Fibroblast of skin of back (primary cell): ENCODE measurements at regions not wholly inside any gene's neighbourhood (a gene's known extent, or its start where the extent isn't known, plus 50 kb on each side); places are given as distances from the start of the nearest gene placed in this dataset.

Experiments
- DNase-seq: peaks from one replicate; pipeline ENCODE4 v3.0.0-alpha.2; 2013

DNA sequence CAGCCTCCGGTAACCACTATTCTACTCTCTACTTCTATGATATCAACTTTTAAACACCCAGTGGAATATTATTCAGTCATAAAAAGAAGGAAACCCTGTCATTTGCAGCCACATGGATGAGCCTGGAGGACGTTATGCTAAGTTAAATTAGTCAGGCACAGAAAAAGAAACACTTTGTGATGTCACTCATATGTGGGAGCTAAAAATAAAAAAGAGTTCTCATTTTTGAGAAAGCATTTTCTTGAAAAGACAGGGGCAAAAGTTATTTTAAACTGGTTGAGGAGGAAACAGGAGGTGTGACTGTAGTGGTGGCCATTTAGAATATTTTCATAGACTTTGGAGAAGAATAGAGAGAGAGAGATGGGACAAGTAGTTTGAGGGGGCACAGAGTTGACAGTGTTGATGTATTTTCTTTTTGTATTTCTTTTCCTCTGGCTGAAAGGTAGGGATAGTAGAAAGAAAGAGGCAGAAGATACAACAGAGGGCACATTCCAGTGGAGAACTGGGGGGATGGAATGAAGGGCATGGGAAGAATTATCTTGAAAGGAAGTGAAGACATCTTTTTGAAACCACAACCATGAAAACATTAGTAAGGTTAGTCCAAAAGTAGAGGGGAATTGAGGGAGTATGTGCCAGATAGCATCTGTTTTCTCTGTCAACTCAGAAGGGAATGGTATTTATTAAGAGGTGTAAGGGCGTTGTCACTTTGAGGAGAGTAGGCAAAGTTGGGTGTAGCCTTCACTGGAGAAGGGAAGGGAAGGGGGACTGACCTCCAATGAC, 181.3 kb upstream of the GMDS start:
- DNase-seq = peak; percentile 91

GRCh38 chr6:2416128-2416712, 170.8 kb upstream of the GMDS start:
- DNase-seq = no peak

GRCh38 chr6:2414885-2415547, 169.6 kb upstream of the GMDS start:
- no peak for DNase-seq

DNA sequence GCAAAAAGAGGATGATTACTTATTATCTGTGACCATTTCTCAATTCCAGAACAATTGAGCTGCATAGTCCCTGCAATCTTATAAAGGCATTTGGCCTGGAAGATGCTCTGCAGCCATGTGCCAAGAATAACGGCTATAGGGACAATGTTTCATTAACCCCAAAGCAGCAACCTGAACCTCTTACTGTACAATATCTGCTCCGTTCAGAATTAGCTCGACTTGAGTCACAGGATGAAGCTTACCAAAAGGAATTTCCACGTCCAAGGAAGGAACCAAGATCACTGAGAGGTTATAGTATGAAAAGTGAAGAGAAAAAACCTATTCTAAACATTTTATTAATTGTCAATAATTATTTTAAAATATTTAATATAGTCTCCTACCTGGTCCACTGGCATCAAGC, 167.3 kb upstream of the GMDS start:
- DNase-seq = peak; percentile 87

DNA sequence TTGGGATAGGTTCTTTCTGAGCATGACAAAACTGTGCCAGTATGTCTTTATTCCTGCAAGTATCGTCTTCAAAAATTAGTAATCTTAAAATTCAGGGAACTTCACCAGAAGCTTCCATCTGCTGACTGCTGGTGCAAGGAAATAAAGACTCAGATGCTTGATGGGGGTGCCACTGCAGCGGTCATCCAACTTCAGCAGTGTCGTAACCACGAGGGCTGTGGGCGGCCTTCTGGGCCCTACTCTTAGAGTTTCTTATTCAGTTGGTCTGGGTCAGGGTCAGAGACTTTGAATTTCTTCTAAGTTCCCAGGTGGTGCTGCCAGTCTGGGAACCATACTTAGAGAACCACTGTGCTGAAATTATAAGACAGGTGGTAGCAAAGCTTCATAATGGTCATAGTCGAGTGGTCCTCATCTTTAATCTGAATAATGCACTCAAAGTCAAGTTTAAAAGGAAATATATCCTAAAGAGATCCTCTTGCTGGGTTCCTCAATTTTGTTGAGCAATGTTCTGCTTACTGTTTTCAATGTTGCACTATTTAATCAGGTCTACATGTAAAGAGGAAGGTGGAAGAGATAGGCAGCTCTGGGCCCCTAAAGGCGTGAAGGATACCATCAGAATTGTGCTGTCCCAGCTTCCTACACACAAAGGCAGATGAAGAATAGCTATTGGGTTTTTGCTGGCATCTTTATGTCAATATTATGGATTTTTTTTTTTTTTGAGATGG, 165.4 kb upstream of the GMDS start:
- no peak for DNase-seq

GRCh38 chr6:2407525-2407924, 162.1 kb upstream of the GMDS start:
- no peak for DNase-seq

DNA sequence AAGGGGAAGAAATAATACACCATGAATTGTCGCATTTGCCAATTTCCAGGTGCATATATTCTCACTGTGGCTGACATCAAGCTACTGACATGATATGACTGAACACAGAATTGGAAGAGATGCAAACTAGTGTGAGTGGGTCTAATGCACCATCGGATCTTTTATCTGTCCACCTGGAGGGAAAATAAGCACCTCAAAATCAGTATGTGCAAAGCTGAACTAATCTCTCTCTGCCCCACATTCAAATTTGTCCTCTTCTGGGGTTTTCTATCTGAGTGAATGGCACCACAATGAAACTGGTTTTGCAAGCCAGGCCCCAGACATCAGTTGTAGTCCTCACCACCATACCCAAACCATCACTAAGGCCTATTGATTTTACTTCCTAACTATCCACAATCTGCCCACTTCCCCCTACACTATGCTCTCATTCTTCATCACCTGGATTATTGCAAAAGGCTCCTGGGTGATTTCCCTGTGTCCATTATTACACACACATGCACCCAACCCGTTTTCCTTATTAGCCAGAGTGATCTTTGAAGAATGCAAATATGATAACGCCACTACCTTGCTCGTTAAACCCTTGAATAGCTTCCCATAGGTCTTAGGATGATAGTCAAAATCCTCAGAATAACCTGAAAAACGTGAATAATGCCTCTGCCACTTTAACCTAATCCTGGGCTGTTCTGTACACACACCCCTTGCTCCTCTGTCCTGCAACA, 159.0 kb upstream of the GMDS start:
- DNase-seq = no peak

GRCh38 chr6:2403546-2403945, 158.1 kb upstream of the GMDS start:
- DNase-seq = no peak

DNA sequence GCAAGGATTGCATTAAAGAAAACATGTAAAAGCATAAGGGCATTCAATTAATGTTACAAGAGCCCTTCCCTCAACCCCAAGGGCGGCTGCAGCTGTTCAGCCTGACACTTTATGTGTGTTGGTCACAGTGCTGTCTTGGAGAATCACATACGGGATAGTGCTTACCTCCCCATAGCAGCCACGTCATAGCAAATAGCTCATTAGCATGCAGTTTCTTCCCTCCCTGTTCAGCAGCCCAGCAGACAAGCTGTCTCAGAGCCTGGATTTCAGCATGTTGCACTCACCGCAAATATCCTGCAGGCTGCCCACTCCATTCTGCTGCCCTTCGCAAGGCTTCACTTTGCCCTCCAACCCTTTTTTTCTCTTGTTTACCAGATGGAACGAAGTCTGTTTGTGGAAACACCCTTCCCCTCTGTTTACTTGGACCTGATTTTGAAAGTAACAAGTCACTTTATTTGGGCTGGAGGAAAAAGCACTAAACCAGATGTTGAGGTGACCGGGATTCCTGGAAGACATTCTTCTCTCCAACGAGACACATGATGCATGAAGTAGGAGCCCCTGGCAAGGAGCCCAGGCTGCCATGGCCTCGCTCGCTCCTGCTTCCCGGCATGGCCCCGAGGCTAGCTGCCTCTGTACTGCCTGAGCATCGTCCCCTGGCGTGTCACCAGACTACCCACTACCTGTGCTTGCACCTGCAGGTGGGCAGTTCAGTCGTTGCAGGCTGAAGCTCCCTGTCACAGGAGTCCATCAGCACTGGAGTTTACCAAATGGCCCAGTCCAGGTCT, 151.6 kb upstream of the GMDS start:
- DNase-seq = peak; percentile 70

GRCh38 chr6:2396042-2396657, 150.7 kb upstream of the GMDS start:
- DNase-seq = no peak

GRCh38 chr6:2388554-2389324, 143.3 kb upstream of the GMDS start:
- DNase-seq = no peak

- DNase-seq = no peak
These were observed 142.0 kb upstream of the GMDS start for GRCh38 chr6:2387445-2387844.

DNA sequence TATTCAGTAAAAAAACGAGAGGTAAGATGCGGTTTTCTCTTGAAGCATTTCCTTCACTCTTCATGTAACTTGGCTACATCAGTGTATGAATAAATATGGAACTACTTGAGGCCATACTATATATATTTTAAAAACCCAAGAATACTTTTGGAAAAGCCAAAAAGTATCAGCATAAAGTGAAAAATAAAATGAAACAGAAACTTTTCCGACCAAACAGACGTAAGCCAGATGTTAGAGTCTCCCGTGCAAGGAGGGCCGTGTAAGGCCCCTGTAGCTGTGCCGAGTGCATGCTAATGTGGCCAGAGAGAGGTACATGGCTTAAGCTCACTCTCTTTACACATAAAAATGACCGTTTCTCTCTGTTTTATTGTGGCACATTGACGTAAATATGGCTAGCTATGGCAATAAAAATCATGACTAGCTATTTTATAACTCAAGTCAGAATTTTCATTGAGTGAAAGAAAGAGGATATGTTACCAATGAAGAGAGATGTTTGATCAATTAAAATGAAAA, 140.1 kb upstream of the GMDS start:
- no peak for DNase-seq

- DNase-seq = no peak
These were observed 139.1 kb upstream of the GMDS start for GRCh38 chr6:2384528-2384927.

- DNase-seq = no peak
These were observed 136.7 kb upstream of the GMDS start for GRCh38 chr6:2381872-2382661.

DNA sequence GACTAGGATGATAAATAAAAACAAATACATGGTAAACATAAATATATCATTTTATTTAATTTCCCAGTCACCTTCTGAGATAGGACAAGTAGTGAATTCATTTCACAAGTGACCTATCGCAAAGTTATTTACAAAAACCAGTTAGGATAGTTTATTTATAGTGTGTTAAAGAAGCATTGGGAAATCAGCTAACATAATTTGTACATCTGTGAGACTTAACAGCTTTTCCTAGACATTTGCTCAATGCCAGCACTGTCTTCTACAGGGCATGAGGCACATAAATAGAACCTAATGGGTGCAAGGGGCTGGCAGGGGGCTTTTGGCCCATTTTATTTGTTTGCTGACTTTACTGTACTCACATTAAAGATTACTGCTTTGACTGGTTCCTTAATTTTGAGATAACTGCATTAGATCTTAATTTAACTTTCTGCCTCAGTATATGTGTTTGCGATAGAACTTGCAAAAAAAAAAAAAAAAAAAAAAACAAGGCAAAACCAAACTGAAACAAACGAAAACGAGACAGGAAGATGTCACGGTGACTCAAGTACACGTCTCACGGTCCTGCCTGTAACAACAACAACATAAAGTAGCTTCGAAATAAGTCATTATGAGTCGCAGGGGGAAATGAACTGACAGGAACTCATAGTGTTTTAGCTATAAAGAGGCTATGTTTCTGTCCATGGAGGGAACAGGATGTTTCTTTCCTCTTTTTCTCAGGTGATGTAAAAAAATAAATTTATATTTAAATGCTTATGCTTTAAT, 133.7 kb upstream of the GMDS start:
- peak; percentile 85 for DNase-seq

DNA sequence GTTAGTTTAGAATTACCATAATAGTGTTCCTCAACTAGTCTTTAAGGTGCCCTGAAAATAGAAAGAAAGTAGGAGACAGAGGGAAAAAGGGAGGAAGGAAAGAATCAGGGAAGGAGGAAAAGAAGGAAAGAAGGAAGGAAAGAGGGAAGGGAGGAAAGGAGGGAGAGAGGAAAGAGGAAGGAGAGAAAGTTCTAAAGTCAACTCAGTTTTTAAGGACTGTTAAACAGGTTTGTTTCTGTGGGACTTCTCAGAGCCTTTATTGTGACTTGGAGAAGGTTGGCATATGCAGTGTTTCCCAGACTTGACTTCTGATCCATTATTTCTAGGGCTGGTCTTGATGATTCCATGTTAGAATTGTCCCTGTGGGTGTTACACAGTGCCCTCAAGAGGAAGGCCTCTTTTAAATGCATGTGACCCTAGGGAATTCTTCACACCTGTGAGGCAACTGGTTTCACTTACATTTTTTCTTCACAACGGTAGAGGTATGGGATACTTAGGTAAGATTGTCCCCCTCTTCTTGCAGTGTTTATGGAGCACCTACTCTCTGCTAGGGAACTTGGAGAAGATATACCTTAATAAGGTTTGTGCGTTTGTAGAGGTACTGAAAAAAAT, 132.7 kb upstream of the GMDS start:
- DNase-seq = no peak
